ENCODE measurements at regions not wholly inside any gene's neighbourhood (a gene's known extent, or its start where the extent isn't known, plus 50 kb on each side); places are given as distances from the start of the nearest gene placed in this dataset.

GRCh38 chr11:13166036-13166435, 111.6 kb upstream of the BMAL1 start:
- no peak overlapping the region for H3K4me3 ChIP-seq
- WGBS, 2 donors, result 48 to 95% methylated on average over 1 of the region's 1 CpG
- no peaks in the 10 kb centered on the region for H3K36me3 ChIP-seq
- TF ChIP-seq POLR2AphosphoS5 (IDR thresholded peaks at IDR 0.05) (no peak), POLR2A (IDR thresholded peaks at IDR 0.05) (no peak), EP300 (IDR thresholded peaks at IDR 0.05) (no peak), CTCF (IDR thresholded peaks at IDR 0.05) (no peak)
- intact Hi-C loops (cut with DNase I), result no loop called here
- no peaks in the 10 kb centered on the region for H3K9me3 ChIP-seq
- H3K27me3 ChIP-seq, result no peaks in the 10 kb centered on the region
- DNase-seq, result no peak
- H3K4me1 ChIP-seq, result peaks cover 0 to 10% (median 2%) of the 10 kb centered on the region in 4 donors
- H3K27ac ChIP-seq, result no peak overlapping the region

GRCh38 chr11:13168271-13168670, 109.3 kb upstream of the BMAL1 start:
- Histone ChIP-seq H3K36me3 (no peaks in the 10 kb centered on the region), H3K27me3 (no peaks in the 10 kb centered on the region), H3K9me3 (no peaks in the 10 kb centered on the region), H3K4me1 (peaks cover 0 to 10% (median 2%) of the 10 kb centered on the region in 4 donors), H3K27ac (no peak overlapping the region), H3K4me3 (no peak overlapping the region)
- WGBS, 2 donors, result 58 to 64% methylated on average over 4 of the region's 4 CpGs
- intact Hi-C loops (cut with DNase I), result no loop called here
- DNase-seq, result no peak
- TF ChIP-seq CTCF (IDR thresholded peaks at IDR 0.05) (no peak), POLR2A (IDR thresholded peaks at IDR 0.05) (no peak), POLR2AphosphoS5 (IDR thresholded peaks at IDR 0.05) (no peak), EP300 (IDR thresholded peaks at IDR 0.05) (no peak)

- TF ChIP-seq POLR2AphosphoS5 (IDR thresholded peaks at IDR 0.05), result no peak
- no peak for TF ChIP-seq POLR2A (IDR thresholded peaks at IDR 0.05)
- TF ChIP-seq CTCF (IDR thresholded peaks at IDR 0.05), result no peak
- no peak for TF ChIP-seq EP300 (IDR thresholded peaks at IDR 0.05)
- intact Hi-C loops (cut with DNase I), result no loop called here
- DNase-seq, result no peak
- no peaks in the 10 kb centered on the region for H3K27me3 ChIP-seq
- WGBS, 2 donors, result 75 to 83% methylated on average over 2 of the region's 2 CpGs
- H3K4me1 ChIP-seq, result peaks cover 0 to 10% (median 2%) of the 10 kb centered on the region in 4 donors
- H3K27ac ChIP-seq, result no peak overlapping the region
- no peaks in the 10 kb centered on the region for H3K9me3 ChIP-seq
- H3K4me3 ChIP-seq, result no peak overlapping the region
- no peaks in the 10 kb centered on the region for H3K36me3 ChIP-seq
Measured at GRCh38 chr11:13169709-13170108, 107.9 kb upstream of the BMAL1 start.

- no peak overlapping the region for H3K4me3 ChIP-seq
- DNase-seq, result no peak
- no peaks in the 10 kb centered on the region for H3K27me3 ChIP-seq
- intact Hi-C loops (cut with DNase I), result no loop called here
- TF ChIP-seq POLR2AphosphoS5 (IDR thresholded peaks at IDR 0.05) (no peak), EP300 (IDR thresholded peaks at IDR 0.05) (no peak), POLR2A (IDR thresholded peaks at IDR 0.05) (no peak)
- peaks cover 0 to 8% (median 2%) of the 10 kb centered on the region in 4 donors for H3K4me1 ChIP-seq
- H3K27ac ChIP-seq, result no peak overlapping the region
- H3K36me3 ChIP-seq, result no peaks in the 10 kb centered on the region
- WGBS, 2 donors, result 80 to 81% methylated on average over 6 of the region's 6 CpGs
- H3K9me3 ChIP-seq, result no peaks in the 10 kb centered on the region
Measured at GRCh38 chr11:13174090-13174489, 103.5 kb upstream of the BMAL1 start.

- peaks cover 0 to 9% (median 3%) of the 10 kb centered on the region in 4 donors for H3K4me1 ChIP-seq
- TF ChIP-seq CTCF (IDR thresholded peaks at IDR 0.05), result peak in 2 of 4 experiments; percentile 25 to 40
- TF ChIP-seq POLR2A (IDR thresholded peaks at IDR 0.05), result no peak
- DNase-seq, result no peak
- 15 to 18% methylated on average over 6 of the region's 6 CpGs for WGBS, 2 donors
- H3K27me3 ChIP-seq, result no peaks in the 10 kb centered on the region
- peak overlapping the region in 1 of 4 donors; percentile 0 for H3K4me3 ChIP-seq
- intact Hi-C loops (cut with DNase I), result no loop called here
- H3K9me3 ChIP-seq, result peaks cover 0 to 3% (median 0%) of the 10 kb centered on the region in 4 donors
- H3K27ac ChIP-seq, result no peak overlapping the region
- no peaks in the 10 kb centered on the region for H3K36me3 ChIP-seq
Measured at GRCh38 chr11:13183094-13183825, 94.3 kb upstream of the BMAL1 start.
